ENCODE measurements at regions not wholly inside any gene's neighbourhood (a gene's known extent, or its start where the extent isn't known, plus 50 kb on each side); places are given as distances from the start of the nearest gene placed in this dataset.

DNA sequence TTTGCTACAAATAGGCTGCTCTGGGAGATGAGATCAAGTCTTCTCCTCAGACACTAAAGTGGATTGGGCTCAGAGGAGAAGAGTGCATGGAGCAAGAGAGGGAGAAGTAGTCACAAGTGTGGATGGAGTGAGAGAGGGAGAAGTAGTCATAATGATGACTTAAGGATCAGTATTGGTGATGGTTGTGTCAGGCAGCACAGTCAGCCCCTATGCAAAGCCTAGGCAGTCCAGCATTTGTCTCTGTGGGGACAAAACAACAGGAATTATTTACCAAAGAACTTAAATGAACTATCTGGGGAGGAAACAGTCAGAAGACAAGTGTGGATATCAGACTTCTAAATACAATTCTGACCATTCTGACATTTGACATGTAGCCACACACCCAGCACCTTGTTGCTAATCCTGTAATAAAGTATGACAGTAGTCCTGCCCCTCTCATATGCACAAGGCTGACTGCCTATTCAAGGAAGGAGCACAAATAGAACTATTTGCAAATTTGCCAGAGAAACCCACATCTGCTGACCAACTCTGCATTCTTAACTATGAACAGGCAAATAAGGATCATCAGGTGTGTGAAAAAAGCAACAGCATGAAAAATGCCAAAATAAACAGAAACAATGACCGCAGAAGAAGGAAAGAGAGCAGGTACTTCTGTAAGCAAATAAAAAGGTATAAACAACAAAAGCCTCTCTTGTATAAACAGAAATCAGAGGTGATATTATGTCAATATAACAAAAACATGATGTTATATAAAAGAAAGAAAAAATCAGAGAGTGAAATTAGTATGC is 1597.9 kb upstream of the ACVR2A start:
- TF ChIP-seq, protein P1, sequence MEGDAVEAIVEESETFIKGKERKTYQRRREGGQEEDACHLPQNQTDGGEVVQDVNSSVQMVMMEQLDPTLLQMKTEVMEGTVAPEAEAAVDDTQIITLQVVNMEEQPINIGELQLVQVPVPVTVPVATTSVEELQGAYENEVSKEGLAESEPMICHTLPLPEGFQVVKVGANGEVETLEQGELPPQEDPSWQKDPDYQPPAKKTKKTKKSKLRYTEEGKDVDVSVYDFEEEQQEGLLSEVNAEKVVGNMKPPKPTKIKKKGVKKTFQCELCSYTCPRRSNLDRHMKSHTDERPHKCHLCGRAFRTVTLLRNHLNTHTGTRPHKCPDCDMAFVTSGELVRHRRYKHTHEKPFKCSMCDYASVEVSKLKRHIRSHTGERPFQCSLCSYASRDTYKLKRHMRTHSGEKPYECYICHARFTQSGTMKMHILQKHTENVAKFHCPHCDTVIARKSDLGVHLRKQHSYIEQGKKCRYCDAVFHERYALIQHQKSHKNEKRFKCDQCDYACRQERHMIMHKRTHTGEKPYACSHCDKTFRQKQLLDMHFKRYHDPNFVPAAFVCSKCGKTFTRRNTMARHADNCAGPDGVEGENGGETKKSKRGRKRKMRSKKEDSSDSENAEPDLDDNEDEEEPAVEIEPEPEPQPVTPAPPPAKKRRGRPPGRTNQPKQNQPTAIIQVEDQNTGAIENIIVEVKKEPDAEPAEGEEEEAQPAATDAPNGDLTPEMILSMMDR (IDR thresholded peaks at IDR 0.05; ENCODE audit: extremely low read depth, insufficient read depth, missing control alignments), result no peak
- in situ Hi-C loops (cut with MboI; ENCODE audit: low pct_unique_long_range_greater_than_20kb, low sequenced_read_pairs, unreplicated experiment), result no loop called here
- no peak for DNase-seq (ENCODE audit: low spot score)

DNA sequence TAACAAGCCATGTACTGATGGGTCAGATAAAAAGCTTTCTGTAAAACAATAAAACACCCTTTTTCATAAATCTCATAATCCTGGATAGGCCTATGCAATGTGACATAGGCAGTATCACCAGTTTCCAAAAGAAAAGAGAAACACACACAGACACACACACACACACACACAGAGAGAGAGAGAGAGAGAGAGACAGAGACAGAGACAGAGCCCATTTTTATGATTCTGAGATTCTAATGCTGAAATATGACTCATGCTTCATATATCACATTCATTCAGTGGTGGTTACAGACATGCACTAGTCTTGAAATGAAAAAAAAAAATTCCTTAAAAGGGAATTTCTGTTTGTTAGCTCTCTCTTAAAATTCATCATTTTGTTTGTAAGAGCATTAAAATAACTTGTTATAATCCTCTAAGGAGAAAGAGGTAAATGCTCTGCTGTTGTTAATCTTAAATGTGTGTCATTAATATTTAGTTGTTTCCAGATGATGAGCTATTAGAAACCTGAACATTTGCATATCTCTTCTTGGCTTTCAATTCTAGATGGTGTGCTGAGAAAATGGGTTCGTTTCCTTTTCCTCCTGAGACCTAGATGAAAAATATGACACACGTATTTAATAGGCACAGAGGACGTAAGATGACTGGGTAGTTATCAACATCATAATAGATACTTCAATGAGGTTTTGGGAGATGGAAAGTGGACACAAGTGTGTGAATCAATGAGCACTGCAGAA is 1598.7 kb upstream of the ACVR2A start:
- DNase-seq (ENCODE audit: low spot score), result no peak
- in situ Hi-C loops (cut with MboI; ENCODE audit: low pct_unique_long_range_greater_than_20kb, low sequenced_read_pairs, unreplicated experiment), result no loop called here

DNA sequence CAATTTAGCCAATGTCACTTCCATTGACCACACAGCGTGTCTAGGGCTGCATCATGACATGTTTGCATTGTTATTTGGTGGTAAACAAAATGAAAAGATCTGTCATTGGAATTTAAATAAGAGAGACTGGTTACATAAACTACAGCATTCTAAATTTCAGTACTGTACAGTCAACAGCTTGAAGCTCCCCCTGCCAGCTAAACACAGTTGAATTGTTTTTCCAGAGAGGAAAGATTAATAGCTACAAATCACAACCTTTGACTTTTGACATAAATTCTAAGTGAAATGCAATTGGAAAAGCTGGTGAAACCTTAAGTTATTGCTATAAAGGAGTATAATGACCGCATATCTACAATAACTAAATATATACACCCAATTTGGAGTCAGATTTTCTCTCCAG is 1600.0 kb upstream of the ACVR2A start:
- TF ChIP-seq, protein P1 (IDR thresholded peaks at IDR 0.05; ENCODE audit: extremely low read depth, insufficient read depth, missing control alignments), result no peak
- in situ Hi-C loops (cut with MboI; ENCODE audit: low pct_unique_long_range_greater_than_20kb, low sequenced_read_pairs, unreplicated experiment), result no loop called here
- DNase-seq (ENCODE audit: low spot score), result no peak

More for the DNA sequence above, 1598.7 kb upstream of the ACVR2A start:
- TF ChIP-seq, protein P1 (IDR thresholded peaks at IDR 0.05; ENCODE audit: extremely low read depth, insufficient read depth, missing control alignments), result no peak

DNA sequence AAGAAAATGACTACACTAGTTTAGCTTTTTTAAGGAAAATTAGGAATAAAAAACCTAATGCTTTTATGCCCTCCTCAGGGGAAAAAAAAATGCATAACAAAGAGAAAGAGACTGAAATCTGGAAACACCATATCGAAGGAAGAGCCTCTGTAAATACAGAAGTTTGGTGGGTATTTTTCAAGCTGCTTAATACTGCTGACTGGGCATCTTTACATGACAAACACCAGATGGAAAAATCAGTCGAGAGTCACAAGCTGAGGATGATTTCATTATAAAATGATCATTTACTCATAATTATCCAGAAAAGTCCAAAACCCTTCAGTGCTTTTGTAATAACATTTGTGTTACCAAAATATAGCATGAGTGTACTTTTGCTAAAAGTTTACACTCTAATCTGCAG is 1600.7 kb upstream of the ACVR2A start:
- TF ChIP-seq, protein P1 (IDR thresholded peaks at IDR 0.05; ENCODE audit: extremely low read depth, insufficient read depth, missing control alignments), result no peak
- in situ Hi-C loops (cut with MboI; ENCODE audit: low pct_unique_long_range_greater_than_20kb, low sequenced_read_pairs, unreplicated experiment), result no loop called here
- DNase-seq (ENCODE audit: low spot score), result no peak

DNA sequence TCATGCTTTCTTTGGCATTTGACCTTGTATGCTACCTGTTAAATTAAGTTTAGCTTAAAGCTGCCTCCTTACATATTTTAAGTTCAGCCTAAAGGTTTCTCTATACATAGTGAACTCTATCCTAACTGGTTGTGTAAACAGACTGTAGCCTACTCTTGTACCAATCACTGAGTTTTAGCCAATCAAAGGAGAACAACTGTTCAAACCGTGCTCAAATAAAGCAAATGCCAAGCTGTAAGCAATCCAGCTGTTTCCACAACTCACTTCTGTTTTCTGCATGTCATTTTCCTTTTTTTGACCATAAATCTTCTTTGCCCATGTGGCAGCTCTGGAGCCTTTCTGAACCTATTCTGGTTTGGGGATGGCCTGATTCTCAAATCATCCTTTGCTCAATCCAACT is 1603.8 kb upstream of the ACVR2A start:
- TF ChIP-seq, protein P1 (IDR thresholded peaks at IDR 0.05; ENCODE audit: extremely low read depth, insufficient read depth, missing control alignments), result no peak
- in situ Hi-C loops (cut with MboI; ENCODE audit: low pct_unique_long_range_greater_than_20kb, low sequenced_read_pairs, unreplicated experiment), result no loop called here
- DNase-seq (ENCODE audit: low spot score), result no peak

DNA sequence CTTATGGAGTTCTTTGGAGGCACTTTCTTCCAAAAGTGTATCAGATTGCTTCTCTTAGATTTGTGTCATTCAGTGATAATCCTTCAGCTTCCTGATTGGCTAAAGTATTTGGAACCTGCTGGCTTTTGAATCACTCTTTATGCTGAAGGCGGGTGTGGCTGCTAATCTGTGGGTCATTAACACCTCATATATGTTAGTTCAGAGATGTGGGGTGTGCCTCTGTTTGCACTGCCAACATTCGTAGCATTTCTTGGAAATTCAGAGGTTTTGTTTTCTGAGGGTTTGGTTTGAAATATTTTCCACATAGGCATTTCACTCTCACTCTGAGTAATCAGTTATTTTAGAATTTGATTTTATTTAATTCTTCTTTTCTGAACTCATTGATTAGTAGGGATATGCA is 1604.4 kb upstream of the ACVR2A start:
- in situ Hi-C loops (cut with MboI; ENCODE audit: low pct_unique_long_range_greater_than_20kb, low sequenced_read_pairs, unreplicated experiment), result no loop called here
- TF ChIP-seq, protein P1 (IDR thresholded peaks at IDR 0.05; ENCODE audit: extremely low read depth, insufficient read depth, missing control alignments), result no peak
- DNase-seq (ENCODE audit: low spot score), result no peak

Measured in GM13977 (cell line).